GM06990 (cell line): ENCODE measurements at regions not wholly inside any gene's neighbourhood (a gene's known extent, or its start where the extent isn't known, plus 50 kb on each side); places are given as distances from the start of the nearest gene placed in this dataset.

ENCODE experiments used
- DNase-seq: peaks from one replicate; pipeline ENCODE4 v3.0.0-alpha.2; 2011; ENCODE audit not compliant: insufficient read length; ENCODE audit errors: extremely low read depth
- H3K27me3 ChIP-seq: replicated peaks from 2 replicates; pipeline ENCODE4 v1.6.0; 2011; ENCODE audit warnings: low read length; ENCODE audit not compliant: control insufficient read depth, insufficient read depth
- H3K36me3 ChIP-seq: 2 replicates; pipeline ENCODE4 v1.5.1; 2011; ENCODE audit warnings: low read length; ENCODE audit not compliant: control insufficient read depth, insufficient read depth
- H3K4me3 ChIP-seq: replicated peaks from 2 replicates; pipeline ENCODE4 v1.5.1; 2011; ENCODE audit warnings: low read depth, mild to moderate bottlenecking, control low read depth, low read length
- TF ChIP-seq, protein P1 (sequence below): IDR thresholded peaks from 2 replicates; pipeline ENCODE4 v1.5.1; 2011; ENCODE audit warnings: low read length, control low read depth, mild to moderate bottlenecking, inconsistent platforms; ENCODE audit not compliant: insufficient read depth, poor library complexity, severe bottlenecking

DNA sequence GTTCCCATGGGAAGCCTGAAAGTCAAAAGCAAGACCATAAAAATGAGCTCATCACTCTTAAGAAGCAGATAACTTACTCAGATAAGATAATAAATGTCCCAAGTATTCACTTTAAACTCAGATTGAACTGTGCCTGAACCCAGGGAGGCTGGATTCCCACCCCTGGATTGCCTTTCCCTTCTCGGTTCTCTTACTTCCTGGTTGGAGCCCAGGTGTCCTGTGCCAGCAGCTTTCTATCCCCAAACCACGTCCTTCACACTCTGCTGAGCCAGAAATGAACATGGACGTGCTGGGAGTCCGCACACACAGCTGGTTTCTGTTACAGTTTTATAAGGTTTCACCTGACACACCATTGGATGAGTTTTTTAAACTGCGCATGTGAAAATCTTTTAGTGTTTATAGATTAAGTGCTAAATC lies 636.2 kb upstream of the IGFBP3 start:
- Histone ChIP-seq H3K4me3 (no peak overlapping the region), H3K27me3 (no peaks in the 10 kb centered on the region), H3K36me3 (no peaks in the 10 kb centered on the region)
- TF ChIP-seq, protein P1, sequence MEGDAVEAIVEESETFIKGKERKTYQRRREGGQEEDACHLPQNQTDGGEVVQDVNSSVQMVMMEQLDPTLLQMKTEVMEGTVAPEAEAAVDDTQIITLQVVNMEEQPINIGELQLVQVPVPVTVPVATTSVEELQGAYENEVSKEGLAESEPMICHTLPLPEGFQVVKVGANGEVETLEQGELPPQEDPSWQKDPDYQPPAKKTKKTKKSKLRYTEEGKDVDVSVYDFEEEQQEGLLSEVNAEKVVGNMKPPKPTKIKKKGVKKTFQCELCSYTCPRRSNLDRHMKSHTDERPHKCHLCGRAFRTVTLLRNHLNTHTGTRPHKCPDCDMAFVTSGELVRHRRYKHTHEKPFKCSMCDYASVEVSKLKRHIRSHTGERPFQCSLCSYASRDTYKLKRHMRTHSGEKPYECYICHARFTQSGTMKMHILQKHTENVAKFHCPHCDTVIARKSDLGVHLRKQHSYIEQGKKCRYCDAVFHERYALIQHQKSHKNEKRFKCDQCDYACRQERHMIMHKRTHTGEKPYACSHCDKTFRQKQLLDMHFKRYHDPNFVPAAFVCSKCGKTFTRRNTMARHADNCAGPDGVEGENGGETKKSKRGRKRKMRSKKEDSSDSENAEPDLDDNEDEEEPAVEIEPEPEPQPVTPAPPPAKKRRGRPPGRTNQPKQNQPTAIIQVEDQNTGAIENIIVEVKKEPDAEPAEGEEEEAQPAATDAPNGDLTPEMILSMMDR = no peak
- no peak for DNase-seq

DNA sequence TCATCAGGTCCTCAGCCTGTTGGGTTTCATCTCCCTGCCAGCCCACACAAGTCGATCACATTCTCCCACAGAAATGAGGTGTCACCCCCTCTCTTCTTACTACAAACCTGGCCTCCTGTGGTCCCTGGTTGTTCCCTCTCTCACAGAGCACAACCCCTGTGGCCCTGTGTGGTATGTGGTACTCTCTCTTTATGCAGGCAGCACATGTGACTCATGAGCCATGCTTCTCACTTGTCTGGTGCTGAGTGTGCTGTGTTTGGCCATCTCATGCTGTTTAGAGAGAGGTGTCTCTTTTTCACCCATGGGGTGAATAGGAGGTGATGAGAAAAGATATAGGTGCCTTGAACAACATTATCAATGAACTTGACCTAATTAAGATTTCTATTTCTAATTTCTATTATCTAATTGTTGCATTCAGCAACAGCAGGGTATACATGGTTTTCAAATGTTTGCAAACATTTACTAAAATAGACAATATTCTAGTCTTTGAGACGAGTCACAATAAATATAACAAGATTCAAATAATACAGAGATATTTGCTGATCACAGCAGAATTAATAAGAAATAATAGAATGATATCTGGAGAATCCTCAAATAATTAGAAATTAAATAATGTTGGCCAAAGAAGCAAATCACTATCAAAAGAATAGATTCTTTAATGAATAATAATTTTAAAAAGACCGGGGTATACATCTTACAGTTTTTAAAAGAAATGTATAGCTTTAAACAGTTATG lies 633.8 kb upstream of the IGFBP3 start:
- H3K36me3 ChIP-seq = no peaks in the 10 kb centered on the region
- no peak overlapping the region for H3K4me3 ChIP-seq
- DNase-seq = no peak
- TF ChIP-seq, protein P1 = no peak
- no peaks in the 10 kb centered on the region for H3K27me3 ChIP-seq

DNA sequence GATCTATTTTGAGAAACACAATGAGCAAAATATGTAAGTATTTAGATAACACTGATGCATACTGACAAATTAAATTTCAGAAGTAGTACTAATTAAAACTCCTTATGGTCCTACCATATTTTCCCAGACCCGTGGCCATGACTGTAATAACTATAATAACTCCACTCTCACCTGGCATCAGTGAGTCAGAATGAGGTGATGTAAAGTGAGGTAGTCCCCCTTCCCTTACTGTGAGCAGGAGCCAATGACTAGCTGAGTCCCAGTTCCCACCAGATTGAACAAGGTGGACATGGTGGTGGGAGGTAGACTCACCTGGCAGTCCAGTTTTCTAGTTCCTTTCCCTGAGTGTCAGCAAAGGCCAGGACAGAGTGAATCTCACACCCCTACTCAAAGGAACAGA lies 630.5 kb upstream of the IGFBP3 start:
- H3K27me3 ChIP-seq = no peaks in the 10 kb centered on the region
- H3K4me3 ChIP-seq = no peak overlapping the region
- TF ChIP-seq, protein P1 = no peak
- DNase-seq = no peak
- no peaks in the 10 kb centered on the region for H3K36me3 ChIP-seq

DNA sequence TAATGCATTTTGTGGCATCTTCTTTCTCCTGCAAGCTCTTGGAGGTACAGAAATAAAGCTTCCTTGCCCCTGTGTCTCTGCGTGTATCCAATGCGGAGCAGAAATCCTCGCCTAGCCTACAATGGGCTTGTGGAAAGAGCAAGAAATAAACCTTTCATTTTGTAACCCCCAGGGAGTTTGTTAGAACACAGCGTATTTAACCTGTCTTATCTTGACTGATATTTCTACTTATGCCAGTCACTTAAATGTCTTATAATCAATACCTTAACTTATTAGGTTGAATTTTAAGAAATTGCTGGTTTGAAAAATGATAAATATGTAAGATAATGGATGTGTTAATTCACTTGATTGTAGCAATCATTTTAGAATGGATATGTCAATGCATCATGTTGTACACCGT lies 629.8 kb upstream of the IGFBP3 start:
- Histone ChIP-seq H3K4me3 (no peak overlapping the region), H3K36me3 (no peaks in the 10 kb centered on the region), H3K27me3 (no peaks in the 10 kb centered on the region)
- no peak for DNase-seq
- TF ChIP-seq, protein P1 = no peak

DNA sequence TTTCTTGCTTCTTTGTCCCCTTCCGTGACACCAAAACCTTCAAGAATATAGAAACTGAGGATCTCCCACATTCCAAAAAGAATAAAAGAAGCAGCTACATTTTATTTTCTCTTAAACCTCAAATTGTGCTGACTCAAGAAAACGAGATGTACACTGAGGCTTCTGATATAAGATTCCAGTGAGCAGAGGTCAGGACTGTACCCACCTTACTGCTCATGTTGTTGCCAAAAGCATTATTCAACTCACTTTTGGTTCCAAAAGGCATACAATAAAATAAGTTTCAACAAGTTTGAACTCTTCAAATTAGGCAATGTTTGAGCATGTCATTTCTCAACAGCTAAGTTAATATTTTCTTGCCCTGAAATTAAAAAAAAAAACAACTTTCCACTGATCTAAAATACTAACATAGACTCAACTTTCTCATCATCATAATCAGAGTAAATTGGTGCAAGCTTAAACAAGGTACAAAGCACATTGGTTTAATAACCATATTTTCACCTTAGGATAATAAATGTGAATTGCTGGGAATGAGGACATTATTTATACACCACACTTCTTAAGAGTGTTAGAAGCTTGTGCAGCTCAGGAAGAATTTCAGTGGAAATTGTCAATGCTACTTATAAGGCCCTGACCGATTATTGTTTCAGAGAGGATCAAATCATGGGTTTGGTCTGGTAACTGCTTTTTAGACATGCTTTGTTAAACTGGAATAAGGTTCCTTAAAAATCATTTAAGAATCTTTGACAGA lies 629.0 kb upstream of the IGFBP3 start:
- TF ChIP-seq, protein P1 = no peak
- Histone ChIP-seq H3K4me3 (no peak overlapping the region), H3K36me3 (no peaks in the 10 kb centered on the region), H3K27me3 (no peaks in the 10 kb centered on the region)
- no peak for DNase-seq
